ENCODE measurements at regions not wholly inside any gene's neighbourhood (a gene's known extent, or its start where the extent isn't known, plus 50 kb on each side); places are given as distances from the start of the nearest gene placed in this dataset.

- DNase-seq (ENCODE audit: low read depth) = no peak
Observed at GRCh38 chr13:39970177-39970846, 314.9 kb downstream of the COG6 start.

GRCh38 chr13:39971526-39971925 is 316.1 kb downstream of the COG6 start:
- no peak for DNase-seq (ENCODE audit: low read depth)

DNA sequence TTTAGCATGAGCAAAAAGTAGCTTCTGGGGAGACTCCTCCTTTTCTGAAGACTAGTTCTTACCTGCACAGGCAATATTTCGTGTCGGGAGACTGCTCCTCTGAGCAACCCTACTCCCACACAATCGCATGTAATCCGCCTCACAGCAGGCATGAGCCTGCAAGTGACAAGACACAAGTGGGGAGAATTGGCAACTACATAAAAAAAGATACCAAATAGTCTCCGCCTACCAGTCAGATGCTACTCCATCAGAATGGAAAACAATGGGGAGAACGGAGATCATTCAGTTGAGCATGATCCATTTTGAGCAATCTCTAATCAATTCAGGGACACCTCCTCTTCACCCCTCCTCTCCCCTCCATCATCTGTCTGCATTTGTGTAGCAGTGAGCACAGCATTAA is 321.0 kb downstream of the COG6 start:
- no peak for DNase-seq (ENCODE audit: low read depth)

- DNase-seq (ENCODE audit: low read depth) = no peak
Observed at GRCh38 chr13:39981056-39981455, 325.6 kb downstream of the COG6 start.

DNA sequence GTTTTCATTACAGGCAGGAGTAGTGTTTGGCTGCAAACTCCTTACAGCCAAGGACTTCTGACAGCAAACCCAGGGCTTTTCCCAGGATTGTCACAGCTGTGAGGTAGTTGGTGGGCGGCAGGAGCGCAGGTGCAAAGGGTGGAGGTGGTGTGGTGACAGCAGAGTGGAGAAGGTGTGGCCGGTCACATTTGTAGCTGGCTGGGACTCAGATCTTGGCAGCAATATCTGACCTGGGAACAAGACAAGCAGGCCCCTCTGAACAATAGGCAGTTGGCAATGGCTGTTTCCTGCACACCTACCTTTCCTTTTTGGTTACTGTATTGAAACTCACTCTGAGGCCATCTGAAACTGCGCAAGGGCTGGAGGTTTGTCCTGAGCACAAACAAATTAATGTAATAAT is 327.3 kb downstream of the COG6 start:
- no peak for DNase-seq (ENCODE audit: low read depth)

DNA sequence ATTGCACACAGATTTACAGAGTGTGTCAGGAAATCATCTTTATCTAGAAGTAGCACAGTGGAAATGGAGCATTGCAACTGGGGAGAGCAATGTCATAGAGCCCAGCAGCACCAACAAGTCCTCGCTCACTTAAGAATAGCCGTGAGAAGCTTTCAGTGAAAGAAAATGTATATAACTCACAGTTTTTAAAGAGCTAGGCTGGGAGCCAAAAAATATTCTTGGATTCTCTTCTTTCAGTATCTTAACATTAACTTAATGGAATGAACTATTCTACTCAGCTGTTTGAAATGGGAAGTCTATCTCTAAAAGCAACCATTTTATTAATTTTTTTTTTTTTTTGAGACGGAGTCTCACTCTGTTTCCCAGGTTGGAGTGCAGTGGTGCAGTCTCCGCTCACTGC is 329.6 kb downstream of the COG6 start:
- no peak for DNase-seq (ENCODE audit: low read depth)

DNA sequence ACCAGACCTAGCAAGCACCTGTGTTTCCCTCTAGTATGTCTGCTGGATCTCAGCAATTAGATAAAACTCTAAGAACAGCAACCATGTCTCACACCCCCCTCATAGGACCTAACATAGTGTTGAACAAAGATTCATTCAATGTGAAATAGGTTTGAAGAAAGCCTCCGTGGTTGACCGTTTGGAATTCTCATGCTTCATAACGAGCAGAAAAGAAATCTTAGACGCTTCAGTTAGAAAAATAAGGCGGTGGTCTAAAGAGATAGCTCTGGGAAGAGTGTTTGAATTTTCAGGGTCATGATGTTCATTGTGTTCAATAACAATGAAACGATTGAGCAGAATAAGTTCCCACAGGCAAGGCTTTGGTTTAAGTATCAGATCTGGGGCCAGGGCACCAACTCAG is 332.9 kb downstream of the COG6 start:
- no peak for DNase-seq (ENCODE audit: low read depth)

DNA sequence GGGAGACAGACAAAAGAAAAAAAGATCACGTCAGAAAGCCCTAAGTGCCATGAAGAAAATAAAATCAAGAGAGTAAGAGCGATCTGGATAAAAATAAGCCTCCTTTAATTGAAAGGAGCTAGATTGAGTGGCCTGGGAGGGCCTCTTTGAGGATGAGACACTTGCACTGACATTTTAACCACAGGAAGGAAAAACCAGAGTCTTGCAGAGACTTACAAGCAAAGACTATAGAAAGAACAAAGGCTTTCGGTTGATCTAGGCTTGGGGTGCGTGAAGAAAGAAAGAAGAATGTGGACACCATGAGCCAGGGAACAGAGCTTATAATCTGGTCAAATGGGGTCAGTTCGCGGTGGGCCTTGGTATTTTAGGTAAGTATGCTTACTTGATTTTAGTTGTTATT is 342.7 kb downstream of the COG6 start:
- DNase-seq (ENCODE audit: low read depth) = no peak

DNA sequence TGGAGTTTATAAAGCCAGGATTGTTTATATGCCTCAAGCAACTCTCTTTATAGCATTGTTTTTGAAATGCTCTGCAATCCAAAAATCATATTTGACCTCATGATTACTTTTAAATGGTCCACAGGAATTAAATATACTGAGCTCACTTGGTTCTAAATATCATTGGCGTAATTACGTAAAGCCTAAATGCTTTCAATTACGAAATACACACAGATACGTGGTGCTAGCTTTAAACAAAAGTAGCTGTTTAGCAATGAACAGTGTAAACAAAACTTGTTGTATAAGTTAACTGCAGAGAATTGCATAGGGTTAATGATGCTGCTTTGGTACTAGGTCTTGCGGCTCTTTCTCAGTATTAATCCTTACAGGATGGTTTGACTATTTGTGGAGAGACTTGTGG is 346.6 kb downstream of the COG6 start:
- no peak for DNase-seq (ENCODE audit: low read depth)

- DNase-seq (ENCODE audit: low read depth) = no peak
Observed at GRCh38 chr13:40013554-40013953, 358.1 kb downstream of the COG6 start.

- DNase-seq (ENCODE audit: low read depth) = no peak
Observed at GRCh38 chr13:40016953-40017660, 361.6 kb downstream of the COG6 start.

GRCh38 chr13:40017662-40018262 is 362.3 kb downstream of the COG6 start:
- DNase-seq (ENCODE audit: low read depth) = no peak

- DNase-seq (ENCODE audit: low read depth) = no peak
Observed at GRCh38 chr13:40023595-40024203, 368.2 kb downstream of the COG6 start.

DNA sequence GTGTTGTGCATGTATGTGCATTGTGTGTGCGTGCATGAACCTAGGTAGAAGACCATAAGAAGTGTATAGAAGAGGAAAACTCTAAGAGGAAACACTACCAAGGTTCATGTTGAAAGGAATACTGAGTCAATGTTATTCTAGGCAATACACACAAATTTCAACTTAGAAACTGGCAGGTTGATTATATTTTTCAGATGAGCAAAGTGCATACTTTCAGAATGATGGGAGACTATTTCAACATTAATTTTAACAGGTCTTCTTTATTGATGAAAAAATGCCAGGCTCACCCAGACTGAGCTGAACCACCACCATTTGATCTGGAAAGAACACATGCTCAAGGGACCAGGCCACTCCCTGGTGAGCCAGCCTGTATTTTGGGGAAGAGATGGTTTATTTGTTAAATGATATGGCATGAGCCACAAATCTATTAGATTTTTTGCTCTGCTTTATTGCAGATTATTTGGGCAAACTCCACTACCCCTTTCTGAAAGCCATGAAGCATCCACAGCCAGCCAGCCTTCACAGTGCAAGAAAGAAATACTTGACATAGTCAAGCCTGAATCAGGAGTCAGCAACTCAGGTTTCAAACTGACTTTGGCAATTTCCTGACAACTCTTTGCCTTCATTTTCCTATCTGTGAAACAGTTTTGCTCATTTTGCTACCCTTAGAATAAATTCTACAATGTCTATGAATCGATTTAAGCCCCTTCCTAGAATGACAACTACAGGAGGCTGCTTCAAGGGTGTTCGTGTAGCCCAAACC is 368.9 kb downstream of the COG6 start:
- no peak for DNase-seq (ENCODE audit: low read depth)

GRCh38 chr13:40024967-40025714 is 369.7 kb downstream of the COG6 start:
- no peak for DNase-seq (ENCODE audit: low read depth)

DNA sequence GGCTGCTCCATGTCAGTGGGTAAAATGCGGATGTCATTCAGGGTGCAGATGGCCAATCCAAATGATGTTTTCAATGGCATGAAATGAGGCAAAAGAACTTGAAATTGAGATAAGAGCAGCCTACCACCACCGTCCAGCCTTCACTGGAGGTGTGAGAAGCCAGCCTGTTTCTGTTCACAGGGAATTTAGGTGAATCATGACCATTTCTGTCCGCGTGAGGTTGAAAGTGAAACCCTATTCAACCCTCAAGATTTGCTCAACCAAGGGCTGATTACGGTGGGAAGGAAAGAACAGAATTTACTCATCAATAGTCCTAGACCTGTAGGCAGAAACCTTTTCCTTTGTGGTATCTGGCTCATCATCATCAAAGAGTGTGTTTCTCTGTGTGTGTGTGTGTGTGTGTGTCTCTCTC is 370.7 kb downstream of the COG6 start:
- DNase-seq (ENCODE audit: low read depth) = no peak

- DNase-seq (ENCODE audit: low read depth) = no peak
Observed at GRCh38 chr13:40026741-40027140, 371.3 kb downstream of the COG6 start.

GRCh38 chr13:40028446-40028845 is 373.0 kb downstream of the COG6 start:
- no peak for DNase-seq (ENCODE audit: low read depth)

DNA sequence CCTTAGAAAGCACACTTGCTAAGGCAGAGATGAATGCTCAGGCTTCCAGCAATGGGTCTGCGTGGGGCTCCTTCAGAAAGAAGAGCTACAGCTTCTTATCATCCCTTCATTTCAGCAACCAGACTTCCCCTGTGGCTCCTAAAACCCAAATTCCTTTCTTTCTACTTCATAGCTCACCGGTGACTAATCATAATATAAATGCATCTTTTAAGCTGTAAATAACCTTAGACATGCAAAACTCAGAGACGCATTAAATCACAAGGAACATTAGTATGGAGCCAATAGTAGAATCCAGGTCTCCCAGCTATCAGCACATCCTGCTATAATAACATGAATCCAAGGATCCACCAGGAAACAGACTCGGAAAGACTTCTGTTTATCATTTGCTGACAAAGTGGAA is 375.6 kb downstream of the COG6 start:
- peak; percentile 38 for DNase-seq (ENCODE audit: low read depth)

DNA sequence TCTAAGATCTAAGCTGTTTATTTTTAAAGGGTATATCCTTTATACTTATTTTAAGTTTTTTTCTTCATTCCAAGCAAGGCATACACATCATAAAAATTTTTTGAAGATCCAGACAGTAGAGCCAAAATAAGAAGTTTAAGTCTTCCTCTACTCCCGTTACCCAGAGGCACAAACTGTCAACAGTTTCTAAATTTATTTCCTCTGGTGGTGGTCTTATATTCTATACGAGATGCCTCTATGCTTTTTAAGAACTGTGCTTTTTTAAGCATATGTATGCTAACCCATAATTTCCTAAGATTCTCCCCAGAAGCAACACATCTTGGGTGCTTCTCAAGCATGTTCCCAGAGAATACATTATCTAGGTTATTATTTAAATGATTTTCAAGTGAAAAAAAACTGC is 383.6 kb downstream of the COG6 start:
- DNase-seq (ENCODE audit: low read depth) = no peak

GRCh38 chr13:40042991-40043390 is 387.5 kb downstream of the COG6 start:
- DNase-seq (ENCODE audit: low read depth) = no peak

GRCh38 chr13:40043764-40044163 is 388.3 kb downstream of the COG6 start:
- DNase-seq (ENCODE audit: low read depth) = no peak

Measured in HS-27A (cell line).